Liver (tissue), 7 donors: ENCODE measurements at regions not wholly inside any gene's neighbourhood (a gene's known extent, or its start where the extent isn't known, plus 50 kb on each side); places are given as distances from the start of the nearest gene placed in this dataset.

Source experiments
- DNase-seq: peaks from one replicate; pipeline ENCODE4 v3.0.0-alpha.2; 2017; ENCODE audit warnings: low spot score
- H3K27ac ChIP-seq, 2 donors: one replicate each; pipeline ENCODE4 v1.7.0; 2013; ENCODE audit warnings: inconsistent platforms in 2 of 2, low read length in 2 of 2, control low read depth in 1 of 2, low read depth in 1 of 2, mild to moderate bottlenecking in 1 of 2
- H3K27me3 ChIP-seq, 4 donors: one replicate each; pipeline versions ENCODE4 v1.6.1 to v1.7.0; 2013; ENCODE audit warnings: low read length in 3 of 4, inconsistent platforms in 1 of 4, mild to moderate bottlenecking in 1 of 4, moderate library complexity in 1 of 4; ENCODE audit not compliant: control insufficient read depth in 4 of 4, insufficient read depth in 4 of 4
- H3K36me3 ChIP-seq, 4 donors: one replicate each; pipeline versions ENCODE4 v1.6.1 to v1.7.0; 2013; ENCODE audit warnings: low read length in 3 of 4, mild to moderate bottlenecking in 3 of 4, low read depth in 1 of 4, moderate library complexity in 1 of 4; ENCODE audit not compliant: control insufficient read depth in 4 of 4, insufficient read depth in 3 of 4
- H3K4me1 ChIP-seq, 4 donors: one replicate each; pipeline versions ENCODE4 v1.6.1 to v1.7.0; 2013; ENCODE audit warnings: low read length in 3 of 4, mild to moderate bottlenecking in 3 of 4, moderate library complexity in 1 of 4; ENCODE audit not compliant: control insufficient read depth in 4 of 4, insufficient read depth in 4 of 4
- H3K4me3 ChIP-seq, 3 donors: one replicate each; pipeline versions ENCODE4 v1.6.1 to v1.7.0; 2013; ENCODE audit warnings: low read length in 3 of 3, control low read depth in 1 of 3, low read depth in 1 of 3, mild to moderate bottlenecking in 1 of 3
- H3K9ac ChIP-seq, 2 donors: one replicate each; pipeline ENCODE4 v1.7.0; 2013; ENCODE audit warnings: low read length in 2 of 2, mild to moderate bottlenecking in 2 of 2, moderate library complexity in 2 of 2, control low read depth in 1 of 2, low read depth in 1 of 2
- H3K9me3 ChIP-seq, 4 donors: one replicate each; pipeline versions ENCODE4 v1.6.1 to v1.7.0; 2013; ENCODE audit warnings: low read length in 3 of 4; ENCODE audit not compliant: control insufficient read depth in 4 of 4
- ATF3 ChIP-seq: IDR thresholded peaks from 2 replicates; pipeline ENCODE4 v1.6.1; 2016; ENCODE audit warnings: antibody characterized with exemption
- EGR1 ChIP-seq, 2 donors: IDR thresholded peaks; 2 replicates each; pipeline ENCODE4 v1.6.1; 2016 to 2018; ENCODE audit warnings: antibody characterized with exemption in 2 of 2, low read depth in 2 of 2
- FOXA1 ChIP-seq: IDR thresholded peaks from 2 replicates; pipeline ENCODE4 v1.6.1; 2016; ENCODE audit warnings: antibody characterized with exemption
- FOXA2 ChIP-seq: IDR thresholded peaks from 2 replicates; pipeline ENCODE4 v1.6.1; 2016; ENCODE audit warnings: antibody characterized with exemption
- GABPA ChIP-seq, 2 donors: IDR thresholded peaks in 1 of 2; conservative IDR thresholded peaks in 1 of 2; 2 replicates each; pipeline ENCODE4 v1.6.1; 2016; ENCODE audit warnings: antibody characterized with exemption in 2 of 2, mild to moderate bottlenecking in 1 of 2, moderate library complexity in 1 of 2
- HNF4A ChIP-seq, 2 donors: conservative IDR thresholded peaks; 2 replicates each; pipeline ENCODE4 v1.6.1; 2016; ENCODE audit warnings: antibody characterized with exemption in 2 of 2, mild to moderate bottlenecking in 2 of 2
- JUND ChIP-seq, 2 donors: IDR thresholded peaks; 2 replicates each; pipeline ENCODE4 v1.6.1; 2016; ENCODE audit warnings: antibody characterized with exemption in 2 of 2
- MAX ChIP-seq: IDR thresholded peaks from 2 replicates; pipeline ENCODE4 v1.6.1; 2016; ENCODE audit warnings: antibody characterized with exemption
- NR2F2 ChIP-seq: IDR thresholded peaks from 2 replicates; pipeline ENCODE4 v1.6.1; 2016; ENCODE audit warnings: antibody characterized with exemption
- RAD21 ChIP-seq, 2 donors: IDR thresholded peaks; 2 replicates each; pipeline ENCODE4 v1.6.1; 2016; ENCODE audit warnings: antibody characterized with exemption in 2 of 2, mild to moderate bottlenecking in 2 of 2
- REST ChIP-seq: IDR thresholded peaks from 2 replicates; pipeline ENCODE4 v1.6.1; 2016; ENCODE audit warnings: antibody characterized with exemption, mild to moderate bottlenecking
- RXRA ChIP-seq, 2 donors: IDR thresholded peaks; 2 replicates each; pipeline ENCODE4 v1.6.1; 2017 to 2018; ENCODE audit warnings: antibody characterized with exemption in 2 of 2, mild to moderate bottlenecking in 1 of 2
- TAF1 ChIP-seq: conservative IDR thresholded peaks from 2 replicates; pipeline ENCODE4 v1.6.1; 2016; ENCODE audit warnings: antibody characterized with exemption, mild to moderate bottlenecking
- YY1 ChIP-seq: IDR thresholded peaks from 2 replicates; pipeline ENCODE4 v1.6.1; 2016; ENCODE audit warnings: antibody characterized with exemption, mild to moderate bottlenecking
- ZBTB33 ChIP-seq: IDR thresholded peaks from 2 replicates; pipeline ENCODE4 v1.6.1; 2016; ENCODE audit warnings: antibody characterized with exemption
- WGBS: extraction: QIAGEN DNeasy Blood & Tissue Kit; methylation state at CpG from one replicate; pipeline ENCODE4 v1.1.7; 2013; 5-methylcytosine and 5-hydroxymethylcytosine counted together
- donor health status: healthy.
- donor health status: healthy.
- donor health status: healthy.
- donor health status: healthy.

- H3K9me3 ChIP-seq = no peaks in the 10 kb centered on the region
- H3K27me3 ChIP-seq = no peaks in the 10 kb centered on the region
- H3K9ac ChIP-seq = no peak overlapping the region
- peaks cover 4 to 46% (median 36%) of the 10 kb centered on the region in 4 donors for H3K4me1 ChIP-seq
- no peak overlapping the region for H3K4me3 ChIP-seq
- H3K36me3 ChIP-seq = no peaks in the 10 kb centered on the region
- no peak for DNase-seq
- peak overlapping the region in 1 of 2 donors; percentile 78 for H3K27ac ChIP-seq
- 14% methylated on average over 3 of the region's 3 CpGs for WGBS
- TF ChIP-seq MAX (no peak), HNF4A (conservative IDR thresholded peaks at IDR 0.05) (peak; percentile 24 to 43), REST (no peak), RXRA (IDR thresholded peaks at IDR 0.05) (peak in 1 of 2 donors; percentile 5)
Observed at GRCh38 chr5:74502479-74502950, 138.0 kb downstream of the ENC1 start.

GRCh38 chr5:74501674-74502478, 138.7 kb downstream of the ENC1 start:
- 63% methylated on average over 5 of the region's 5 CpGs for WGBS
- Histone ChIP-seq H3K27me3 (no peaks in the 10 kb centered on the region), H3K4me3 (no peak overlapping the region), H3K27ac (peak overlapping the region; percentile 48 to 78), H3K4me1 (peaks cover 4 to 46% (median 36%) of the 10 kb centered on the region in 4 donors), H3K9me3 (no peaks in the 10 kb centered on the region), H3K36me3 (no peaks in the 10 kb centered on the region), H3K9ac (peak overlapping the region in 1 of 2 donors; percentile 14)
- no peak for TF ChIP-seq RAD21 (IDR thresholded peaks at IDR 0.05)
- no peak for TF ChIP-seq RXRA (IDR thresholded peaks at IDR 0.05)
- no peak for TF ChIP-seq JUND (IDR thresholded peaks at IDR 0.05)
- no peak for TF ChIP-seq ATF3
- TF ChIP-seq EGR1 (IDR thresholded peaks at IDR 0.05; ENCODE audit: low read depth in 2 of 2) = no peak
- TF ChIP-seq ZBTB33 = no peak
- no peak for TF ChIP-seq YY1
- TF ChIP-seq TAF1 = no peak
- no peak for TF ChIP-seq GABPA (IDR thresholded peaks at IDR 0.05 in 1 of 2, conservative IDR thresholded peaks at IDR 0.05 in 1 of 2)
- no peak for TF ChIP-seq HNF4A (conservative IDR thresholded peaks at IDR 0.05)
- TF ChIP-seq REST = no peak
- TF ChIP-seq NR2F2 = no peak
- no peak for TF ChIP-seq FOXA2
- no peak for TF ChIP-seq FOXA1
- no peak for DNase-seq
